ENCODE measurements at regions not wholly inside any gene's neighbourhood (a gene's known extent, or its start where the extent isn't known, plus 50 kb on each side); places are given as distances from the start of the nearest gene placed in this dataset.
"Not testable (repeated sequence)": the region's sequence is repeated elsewhere in the genome, so short reads cannot be mapped to it uniquely, and the experiment has no call there.

DNA sequence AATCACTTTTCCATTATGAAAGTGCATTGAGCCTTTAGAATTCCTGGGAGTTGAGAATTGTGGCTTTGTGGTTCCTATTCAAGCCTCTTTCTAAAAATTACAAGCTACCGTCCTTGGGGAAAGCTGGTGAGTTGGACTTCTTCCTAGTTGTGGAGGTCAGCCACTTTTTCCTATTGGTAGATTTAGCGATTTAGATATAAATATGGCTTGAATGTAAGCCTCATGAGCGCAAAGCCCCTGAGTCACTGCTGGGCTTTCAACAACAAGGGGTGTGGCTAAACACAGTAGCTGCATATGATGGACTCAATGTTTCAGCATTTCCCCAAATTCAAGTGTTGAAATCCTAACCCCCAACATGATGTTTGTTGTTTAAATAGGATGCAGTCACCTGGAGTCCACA, 150.0 kb upstream of the IGFBP3 start:
- FAIRE-seq (no peak), DNase-seq (ENCODE audit: extremely low spot score, insufficient read length, low read depth) (no peak)

DNA sequence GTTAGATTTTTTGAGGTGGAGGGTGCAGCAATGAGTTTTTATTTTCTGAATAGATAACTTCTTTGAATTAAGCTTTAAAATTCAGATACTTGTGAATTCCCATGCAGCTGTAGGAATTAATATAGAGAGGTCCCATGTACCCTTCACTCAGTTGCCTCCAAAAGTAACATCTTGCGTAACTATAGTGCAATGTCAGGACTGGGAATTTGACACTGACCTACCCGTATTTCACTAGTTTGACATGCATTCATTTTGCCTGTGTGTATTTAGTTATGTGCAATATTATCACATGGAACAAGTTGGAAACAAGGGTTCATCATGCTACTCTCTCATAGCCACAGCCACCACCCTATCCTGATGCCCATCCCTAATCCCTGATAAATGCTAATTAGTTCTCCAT, 147.1 kb upstream of the IGFBP3 start:
- DNase-seq (ENCODE audit: extremely low spot score, insufficient read length, low read depth) (no peak), FAIRE-seq (no peak)

DNA sequence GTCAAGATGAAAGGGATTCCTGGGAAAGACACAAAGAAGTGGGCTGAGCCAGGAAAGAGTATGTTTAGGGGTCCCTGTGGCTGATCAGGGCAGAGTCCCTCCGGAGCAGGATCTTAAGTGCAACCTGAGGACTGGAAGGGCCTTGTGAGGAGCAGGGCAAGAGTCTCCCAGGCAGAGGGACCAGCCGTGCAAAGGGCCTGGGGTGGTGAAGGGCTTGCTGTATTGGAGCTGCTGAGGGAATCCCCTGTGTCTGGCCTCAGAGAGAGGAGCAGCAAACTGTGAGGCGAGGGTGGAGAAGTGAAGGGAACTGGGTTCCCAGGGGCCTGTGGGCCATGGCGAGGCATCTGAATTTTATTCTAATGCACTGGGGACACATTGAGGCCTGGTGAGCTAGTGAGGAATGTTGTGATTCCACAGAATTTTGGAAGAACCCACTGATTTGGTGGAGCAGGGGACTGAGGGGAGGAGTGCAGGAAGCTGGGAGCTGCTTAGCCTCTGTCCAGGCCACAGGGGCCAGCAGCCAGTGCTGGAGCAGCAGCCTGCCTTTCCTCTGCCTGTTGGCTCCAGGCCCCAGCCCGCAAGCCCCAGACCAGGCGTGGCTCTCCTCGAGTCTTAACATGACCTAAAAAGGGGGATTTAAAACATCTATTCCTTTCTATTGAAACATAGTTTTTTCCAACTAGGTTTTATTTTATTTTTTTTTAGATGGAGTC, 138.4 kb upstream of the IGFBP3 start:
- DNase-seq (ENCODE audit: extremely low spot score, insufficient read length, low read depth) (no peak), FAIRE-seq (no peak)

DNA sequence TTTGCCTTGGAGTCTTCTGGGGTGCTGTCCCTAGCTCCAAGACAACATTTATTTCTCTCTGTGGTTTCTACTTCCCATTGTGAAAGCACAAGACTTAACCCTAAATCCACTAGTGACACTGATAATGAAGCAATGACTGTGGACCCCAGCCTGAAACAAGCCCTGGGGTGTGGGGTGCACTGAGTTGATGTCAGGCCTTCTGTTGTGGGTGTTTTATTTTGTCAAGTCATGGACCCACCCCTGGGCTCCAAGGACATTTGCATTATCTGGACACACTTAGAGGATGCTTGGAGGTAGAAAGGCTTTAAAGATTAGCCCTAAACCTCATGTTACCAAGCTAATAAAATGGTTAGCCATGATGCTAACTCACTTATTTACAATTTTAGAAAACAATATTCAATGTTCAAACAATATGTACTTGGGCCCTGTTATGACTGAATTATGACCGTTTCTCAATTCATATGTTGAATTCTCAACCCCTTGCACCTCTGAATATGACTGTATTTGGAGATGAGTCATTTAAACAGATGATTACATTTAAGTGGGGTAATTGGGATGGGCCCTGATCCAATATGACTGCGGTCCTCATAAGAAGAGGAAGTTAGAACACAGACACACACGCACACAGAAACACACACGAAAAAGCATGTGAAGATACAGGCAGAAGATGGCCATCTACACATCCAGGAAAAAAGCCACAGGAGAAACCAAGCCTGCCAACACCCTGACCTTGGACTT, 137.2 kb upstream of the IGFBP3 start:
- DNase-seq (ENCODE audit: extremely low spot score, insufficient read length, low read depth) = no peak
- no peak for FAIRE-seq

DNA sequence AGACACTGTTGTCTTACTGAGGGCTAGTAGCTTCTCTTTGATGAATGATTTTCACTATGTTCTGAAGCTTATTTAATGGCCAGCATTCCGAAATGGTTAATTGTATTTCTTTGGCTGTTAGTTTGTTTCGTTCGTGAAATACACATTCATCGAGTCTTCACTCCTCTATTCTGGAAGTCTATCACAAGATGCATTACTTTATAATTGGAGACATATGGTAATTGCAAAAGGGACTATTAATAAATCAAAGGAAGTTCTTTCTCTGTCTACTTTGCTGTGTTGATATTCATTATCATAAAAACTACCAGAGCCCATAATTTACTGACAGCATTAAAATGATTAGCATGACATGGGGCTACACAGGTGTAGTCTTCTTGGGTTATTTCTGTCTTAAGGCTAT, 133.8 kb upstream of the IGFBP3 start:
- FAIRE-seq (no peak), DNase-seq (ENCODE audit: extremely low spot score, insufficient read length, low read depth) (no peak)

DNA sequence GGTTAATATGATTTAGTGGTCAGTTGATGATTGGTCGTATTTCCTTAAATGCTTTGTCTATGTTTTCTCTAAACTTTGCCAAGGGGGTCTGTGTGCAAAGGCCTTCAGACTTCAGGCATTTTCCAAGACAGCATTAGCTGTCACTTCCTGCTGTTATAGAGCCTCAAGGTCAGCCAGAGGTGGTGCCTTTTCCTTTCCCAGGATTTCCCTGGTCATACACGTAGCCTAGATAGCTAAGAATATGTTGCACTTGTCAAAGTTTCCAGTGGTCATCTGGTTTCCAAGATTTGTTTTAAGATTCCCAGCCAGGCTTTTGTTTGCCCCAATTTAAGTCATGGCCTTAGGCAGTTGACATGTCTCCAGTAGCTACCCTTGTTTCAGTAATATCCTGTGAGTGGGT, 133.2 kb upstream of the IGFBP3 start:
- no peak for DNase-seq (ENCODE audit: extremely low spot score, insufficient read length, low read depth)

DNA sequence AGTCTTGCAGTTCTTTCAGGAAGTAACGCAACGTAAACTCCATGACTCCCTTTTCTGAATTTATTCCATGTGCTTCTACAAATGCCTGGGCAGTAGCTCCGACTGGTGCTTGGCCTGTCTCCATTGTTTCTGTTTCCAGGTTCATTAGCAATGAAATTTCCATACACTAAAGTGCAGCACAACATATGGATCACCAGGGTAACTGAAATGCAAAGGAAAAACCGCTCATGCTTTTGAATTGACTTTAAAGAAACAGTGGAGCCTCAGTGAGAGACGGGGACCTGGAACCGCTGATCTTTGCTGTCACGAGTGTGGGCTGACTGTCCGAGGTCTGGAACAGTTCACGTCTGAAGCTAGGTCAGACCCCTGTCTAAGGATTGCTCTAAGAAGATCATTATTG, 126.5 kb upstream of the IGFBP3 start:
- DNase-seq (ENCODE audit: extremely low spot score, insufficient read length, low read depth) (no peak), FAIRE-seq (no peak)

More for the DNA sequence above, 133.2 kb upstream of the IGFBP3 start:
- FAIRE-seq = no peak

DNA sequence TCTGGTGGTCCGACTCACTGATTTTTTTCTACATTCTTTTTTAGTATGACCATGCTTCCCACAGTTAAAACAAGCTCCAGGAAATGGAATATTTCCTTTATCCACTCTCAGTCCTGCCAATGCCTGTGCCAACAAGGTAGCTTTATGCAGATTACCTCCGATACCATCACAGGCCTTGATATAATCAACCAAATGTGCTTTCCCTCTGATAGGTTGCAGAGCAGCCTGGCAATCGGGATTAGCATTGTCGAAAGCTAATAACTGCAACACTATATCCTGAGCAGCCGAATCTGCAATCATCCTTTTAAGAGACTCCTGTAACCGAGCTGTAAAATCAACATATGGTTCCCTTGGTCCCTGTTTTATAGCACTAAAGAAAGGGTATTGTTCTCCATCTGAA, 122.3 kb upstream of the IGFBP3 start:
- not testable (repeated sequence) for FAIRE-seq; DNase-seq (ENCODE audit: extremely low spot score, insufficient read length, low read depth)

DNA sequence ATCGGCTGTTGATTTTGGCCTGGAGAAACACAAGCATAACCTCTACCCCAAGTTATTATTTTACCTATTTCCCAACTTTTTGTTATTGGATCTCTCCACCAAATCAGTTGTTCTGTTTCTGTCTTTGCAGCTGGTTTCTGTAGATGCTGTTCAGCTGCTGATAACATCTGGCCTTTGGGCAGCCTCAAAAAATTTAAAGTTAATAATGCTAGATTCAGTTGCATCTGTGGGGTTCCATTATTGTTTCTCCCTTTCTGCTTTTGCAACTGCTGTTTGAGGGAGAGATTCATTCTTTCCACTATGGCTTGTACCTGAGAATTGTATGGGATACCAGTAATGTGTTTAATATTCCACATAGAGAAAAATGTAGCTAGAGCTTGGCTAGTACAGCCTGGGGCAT, 118.7 kb upstream of the IGFBP3 start:
- DNase-seq (ENCODE audit: extremely low spot score, insufficient read length, low read depth); FAIRE-seq: not testable (repeated sequence)

DNA sequence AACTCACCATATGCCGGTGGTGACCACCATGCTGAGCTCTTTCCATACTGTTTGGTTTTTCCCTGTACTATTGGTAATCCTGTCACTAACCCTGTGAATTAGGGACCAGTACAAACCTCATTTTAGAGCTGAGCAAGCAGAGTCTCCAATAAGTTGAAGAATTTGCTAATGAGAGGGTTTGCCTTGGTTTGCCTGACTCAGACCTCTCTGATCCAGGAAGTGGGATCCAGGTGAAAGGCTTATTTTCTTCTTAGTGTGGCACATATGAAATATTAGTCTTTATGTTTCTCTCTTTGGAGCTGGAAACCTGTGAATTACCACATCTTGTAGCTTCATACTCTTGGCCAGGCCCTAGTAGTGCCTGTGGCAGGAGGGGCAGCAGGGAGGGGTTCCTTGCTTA, 114.1 kb upstream of the IGFBP3 start:
- no peak for DNase-seq (ENCODE audit: extremely low spot score, insufficient read length, low read depth)
- no peak for FAIRE-seq

DNA sequence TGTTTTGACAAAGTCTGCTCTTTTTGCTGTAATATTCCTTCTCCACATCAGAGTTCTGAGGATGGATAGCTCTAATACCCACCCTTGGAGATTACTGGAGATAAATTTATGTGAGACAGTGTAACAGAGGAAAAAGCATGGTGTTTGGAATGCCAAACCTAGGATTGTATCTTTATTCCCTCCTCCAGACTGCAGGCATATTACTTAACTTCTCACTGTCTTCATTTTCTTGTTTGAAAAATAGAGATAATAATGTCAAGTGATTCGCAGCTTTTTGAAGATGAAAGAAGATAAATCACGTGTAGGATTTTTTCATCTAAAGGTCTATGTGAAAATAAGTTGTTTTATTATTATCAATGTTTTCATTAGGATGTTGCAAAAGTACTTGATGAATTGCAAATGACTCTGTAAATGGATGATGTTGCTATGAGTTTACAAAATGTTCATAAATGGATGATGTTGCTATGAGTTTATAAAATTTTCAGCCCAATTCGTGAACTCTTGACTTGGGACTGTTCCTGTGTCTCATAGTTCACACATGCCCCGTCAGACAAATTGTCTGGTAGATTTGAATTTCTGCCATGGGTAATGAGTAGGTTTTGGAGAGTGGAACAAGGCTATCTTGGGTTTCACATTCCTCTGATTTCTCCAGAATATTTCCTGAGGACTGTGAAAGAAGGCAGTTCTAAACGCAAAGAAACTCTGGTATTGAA, 113.1 kb upstream of the IGFBP3 start:
- DNase-seq (ENCODE audit: extremely low spot score, insufficient read length, low read depth) (no peak), FAIRE-seq (no peak)

DNA sequence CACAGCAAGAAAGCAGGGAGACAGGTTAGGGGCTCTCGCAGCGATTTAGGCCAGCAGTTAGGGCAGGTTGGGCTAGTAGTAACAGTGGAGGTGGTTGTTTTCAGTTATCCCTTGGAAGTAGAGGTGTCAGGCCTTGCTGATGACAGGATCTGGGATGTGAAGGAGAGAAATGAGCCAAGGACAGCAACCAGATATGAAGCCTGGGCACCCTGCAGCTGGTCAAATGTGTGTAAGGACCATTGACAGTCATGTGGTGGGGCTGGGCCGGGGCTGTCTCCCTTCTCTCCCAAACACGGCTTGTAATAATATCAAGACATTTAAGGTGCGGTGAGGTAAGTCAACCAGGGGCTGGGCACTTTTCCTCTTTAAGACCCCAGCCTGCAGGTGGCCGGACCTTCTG, 112.5 kb upstream of the IGFBP3 start:
- DNase-seq (ENCODE audit: extremely low spot score, insufficient read length, low read depth) = no peak
- no peak for FAIRE-seq

DNA sequence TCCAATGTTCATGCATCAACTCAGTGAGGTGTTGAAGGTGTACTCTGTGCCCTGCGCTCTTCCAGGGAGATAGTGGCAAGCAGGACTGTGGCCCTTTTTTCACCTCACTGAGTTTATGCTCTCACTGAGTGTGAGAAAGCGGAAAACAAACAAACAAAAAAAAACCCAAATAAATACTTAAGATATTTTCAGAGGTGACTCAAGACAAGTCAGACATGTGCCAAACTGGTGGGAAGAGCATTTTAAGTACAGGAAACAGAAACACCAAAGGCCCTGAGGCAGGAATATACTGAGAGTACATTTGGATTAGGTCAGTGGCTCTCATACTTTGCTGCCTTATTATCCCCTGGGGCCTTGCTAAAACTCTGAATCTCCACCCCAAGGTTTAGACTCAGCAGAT, 111.9 kb upstream of the IGFBP3 start:
- no peak for FAIRE-seq
- DNase-seq (ENCODE audit: extremely low spot score, insufficient read length, low read depth) = no peak

DNA sequence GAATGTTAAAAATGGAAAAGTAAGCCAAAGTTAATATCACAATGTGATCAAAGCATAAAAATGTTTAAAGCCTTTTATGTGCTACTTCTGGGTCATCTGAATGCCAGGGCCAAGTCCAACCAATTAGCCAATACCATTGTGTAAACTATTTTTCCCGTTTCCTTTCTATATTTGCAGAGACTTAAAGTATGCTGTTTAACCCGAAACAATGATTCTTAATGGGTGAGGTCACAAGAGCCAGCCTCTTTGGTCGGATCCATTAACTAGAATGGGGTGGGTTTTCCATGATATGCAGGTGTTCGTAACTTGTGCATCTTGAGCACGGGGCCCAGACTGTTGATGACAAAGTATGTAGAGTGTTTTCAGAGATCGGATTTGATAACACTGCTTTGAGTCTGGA, 111.3 kb upstream of the IGFBP3 start:
- DNase-seq (ENCODE audit: extremely low spot score, insufficient read length, low read depth) (no peak), FAIRE-seq (no peak)

DNA sequence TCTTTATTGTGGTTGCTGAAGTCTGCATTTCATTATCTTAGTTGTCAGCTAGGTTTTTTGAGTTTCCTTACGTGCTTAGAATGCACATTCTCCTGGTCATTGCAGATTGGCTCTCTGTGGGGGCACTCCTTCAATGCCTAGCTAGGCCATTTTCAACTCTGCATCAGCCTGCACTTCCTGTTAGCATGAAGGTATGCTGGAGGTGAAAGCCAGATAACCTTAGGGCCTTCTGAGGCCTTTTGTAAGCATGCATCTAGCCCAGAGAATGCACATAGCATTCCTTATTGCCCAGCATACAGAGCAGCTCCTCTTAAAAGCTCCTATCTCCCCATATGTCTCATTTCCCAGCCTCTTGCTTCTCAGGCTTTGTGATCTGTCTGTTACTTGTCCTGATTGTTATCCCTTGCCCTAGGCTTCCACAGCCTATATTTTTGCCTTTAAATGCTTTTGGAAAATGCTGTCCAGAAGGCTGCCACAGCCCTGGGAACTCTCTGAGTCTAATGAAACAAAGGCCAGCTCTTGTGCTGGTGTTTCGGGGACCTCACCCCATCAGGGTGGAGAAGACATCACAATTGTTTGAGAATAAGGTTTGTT, 108.1 kb upstream of the IGFBP3 start:
- FAIRE-seq (no peak), DNase-seq (ENCODE audit: extremely low spot score, insufficient read length, low read depth) (no peak)

DNA sequence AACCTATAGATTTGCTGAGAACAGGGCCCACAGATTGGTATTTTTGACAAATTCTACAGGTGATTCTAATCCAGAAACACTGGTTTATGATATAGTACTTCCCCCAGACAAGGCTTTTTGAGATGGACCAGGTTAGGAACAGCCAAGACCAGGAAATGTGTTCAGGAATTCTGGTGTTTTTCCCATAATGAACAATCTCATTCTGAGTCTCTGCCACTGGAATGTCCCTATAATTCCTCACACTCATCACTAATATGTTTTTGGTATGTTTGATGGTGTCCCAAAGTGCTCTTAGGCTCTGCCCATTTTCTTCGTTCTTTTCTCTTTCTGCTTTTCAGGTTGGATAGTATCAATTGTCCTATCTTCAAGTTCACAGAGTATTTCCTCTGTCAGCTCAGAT, 107.2 kb upstream of the IGFBP3 start:
- DNase-seq (ENCODE audit: extremely low spot score, insufficient read length, low read depth) = no peak
- no peak for FAIRE-seq

DNA sequence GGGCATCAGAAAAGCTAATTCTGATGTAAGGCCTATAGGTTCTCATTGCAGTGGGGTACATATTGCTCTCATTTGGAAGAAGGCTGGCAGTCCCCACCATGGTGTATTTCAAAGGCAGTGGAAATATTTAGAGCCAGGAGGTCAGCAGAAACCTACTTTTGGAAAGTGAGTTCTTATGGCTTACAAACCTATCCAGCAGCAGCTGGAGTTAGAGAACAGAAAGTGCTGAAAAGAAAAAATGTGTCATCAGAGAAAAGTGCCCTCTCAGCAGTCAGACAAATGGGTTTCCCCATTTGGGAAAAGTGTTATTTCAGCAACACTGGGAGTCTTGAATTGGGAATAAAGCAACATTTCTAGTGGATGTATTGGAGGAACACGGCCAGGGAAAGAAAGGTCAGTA, 105.7 kb upstream of the IGFBP3 start:
- DNase-seq (ENCODE audit: extremely low spot score, insufficient read length, low read depth) = no peak
- no peak for FAIRE-seq

DNA sequence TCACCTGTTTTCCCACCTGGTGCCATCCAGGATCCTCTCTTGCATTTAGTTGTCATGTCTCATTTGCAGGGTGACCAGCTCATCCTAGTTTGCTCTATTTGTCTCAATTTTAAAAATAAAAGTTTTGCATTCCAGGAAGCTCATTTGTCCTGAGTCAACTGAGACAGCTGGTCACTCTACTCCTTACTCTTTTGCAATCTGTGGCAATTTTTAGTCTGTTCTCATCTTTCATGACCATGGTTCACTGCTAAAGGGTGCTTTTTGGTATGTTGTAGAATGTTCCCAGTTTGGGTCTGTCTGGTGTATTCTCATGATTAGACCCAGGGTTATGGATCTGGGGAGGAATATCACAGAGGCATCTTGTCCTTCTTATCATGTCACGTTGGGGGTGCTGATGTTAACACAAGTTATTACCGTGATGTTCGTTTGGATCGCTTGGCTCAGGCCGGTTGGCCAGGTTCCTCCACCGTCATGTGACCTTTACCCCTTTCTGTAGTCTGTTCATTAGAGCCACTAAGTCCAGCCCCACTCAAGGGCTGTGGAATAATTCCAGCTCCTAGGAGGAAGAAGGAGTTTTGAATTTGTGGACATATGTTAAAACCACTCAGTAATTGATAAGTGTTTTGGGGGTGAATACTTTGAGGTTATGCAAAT, 103.3 kb upstream of the IGFBP3 start:
- FAIRE-seq = no peak
- DNase-seq (ENCODE audit: extremely low spot score, insufficient read length, low read depth) = no peak

DNA sequence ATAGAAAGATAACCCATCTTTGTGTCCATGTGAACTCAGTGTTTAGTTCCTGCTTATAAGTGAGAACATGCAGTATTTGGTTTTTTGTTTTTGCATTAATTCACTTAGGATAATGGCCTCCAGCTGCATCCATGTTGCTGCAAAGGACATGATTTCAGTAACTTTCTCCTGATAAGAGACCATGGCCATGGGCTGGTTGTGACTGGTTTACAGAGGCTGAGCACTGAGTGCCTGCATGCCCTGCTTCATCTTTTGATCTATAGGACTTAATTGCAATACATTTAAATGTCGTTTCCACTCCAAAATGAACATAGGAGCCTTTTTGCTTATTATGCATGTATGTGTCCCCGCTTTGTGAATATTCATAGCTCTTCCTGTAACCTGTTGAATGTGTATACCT, 101.3 kb upstream of the IGFBP3 start:
- DNase-seq (ENCODE audit: extremely low spot score, insufficient read length, low read depth) (no peak), FAIRE-seq (no peak)

DNA sequence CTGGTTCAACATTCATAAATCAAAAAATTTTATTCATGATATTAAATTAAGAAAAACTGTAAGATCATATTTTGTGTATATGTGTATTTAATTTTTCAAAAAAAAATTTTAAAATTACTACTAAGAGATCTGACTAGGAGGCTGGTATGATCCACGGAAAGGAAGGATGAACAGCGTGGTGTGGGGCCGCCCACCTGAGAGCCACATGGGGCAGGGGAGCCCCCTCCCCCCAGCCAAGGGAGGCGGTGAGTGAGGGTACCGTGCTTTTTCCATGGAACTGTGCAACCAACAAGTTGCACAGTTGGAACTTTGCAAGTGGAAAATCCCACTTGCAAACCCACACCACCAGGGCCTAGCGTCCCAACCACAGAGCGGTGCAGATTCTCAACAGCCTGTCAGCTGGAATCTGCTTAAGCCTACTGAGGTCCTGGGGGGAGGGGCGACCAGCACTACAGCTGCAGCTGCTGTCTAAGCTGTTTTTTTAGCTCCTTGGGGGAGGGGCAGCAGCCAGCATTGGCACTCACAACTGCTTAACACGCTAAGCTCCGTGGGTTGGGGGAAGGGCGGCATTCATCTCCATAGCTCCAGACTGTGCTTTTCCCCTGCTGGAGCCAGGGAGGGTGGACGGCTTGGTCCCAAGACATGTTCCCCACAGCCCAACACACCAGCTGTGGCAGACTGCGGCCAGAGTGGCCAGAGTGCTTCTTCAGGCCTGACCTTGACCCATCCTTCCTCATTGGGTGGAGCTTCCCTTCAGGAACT, 94.2 kb upstream of the IGFBP3 start:
- DNase-seq (ENCODE audit: extremely low spot score, insufficient read length, low read depth) = no peak
- FAIRE-seq = no peak

Data from GM18507 (cell line).